HG03175 (cell line): ENCODE measurements at regions not wholly inside any gene's neighbourhood (a gene's known extent, or its start where the extent isn't known, plus 50 kb on each side); places are given as distances from the start of the nearest gene placed in this dataset.
"Not testable (repeated sequence)": the region's sequence is repeated elsewhere in the genome, so short reads cannot be mapped to it uniquely, and the experiment has no call there.

Source experiments
- ATAC-seq: cut with Tn5 transposase; IDR thresholded peaks from one replicate; pipeline ENCODE4 v1.9.1; 2021; ENCODE audit warnings: mild to moderate bottlenecking, moderate library complexity; ENCODE audit not compliant: unreplicated experiment

GRCh38 chr5:41995193-41995592, 70.1 kb downstream of the FBXO4 start:
- ATAC-seq: no peak

- ATAC-seq: no peak
These were observed 76.6 kb downstream of the FBXO4 start for GRCh38 chr5:42001673-42002072.

DNA sequence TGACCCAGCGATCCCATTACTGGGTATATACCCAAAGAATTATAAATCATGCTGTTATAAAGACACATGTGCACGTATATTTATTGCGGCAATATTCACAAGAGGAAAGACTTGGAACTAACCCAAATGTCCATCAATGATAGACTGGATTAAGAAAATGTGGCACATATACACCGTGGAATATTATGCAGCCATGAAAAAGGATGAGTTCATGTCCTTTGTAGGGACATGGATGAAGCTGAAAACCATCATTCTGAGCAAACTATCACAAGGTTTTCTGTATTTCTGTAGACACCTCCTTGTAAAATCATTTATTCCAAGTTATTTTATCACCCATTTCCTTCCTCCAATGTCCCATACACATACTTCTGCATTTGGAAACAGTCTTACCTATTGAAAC, 78.8 kb downstream of the FBXO4 start:
- not testable (repeated sequence) for ATAC-seq

- peak; percentile 82 for ATAC-seq
These were observed 80.6 kb downstream of the FBXO4 start for GRCh38 chr5:42005561-42006153.

DNA sequence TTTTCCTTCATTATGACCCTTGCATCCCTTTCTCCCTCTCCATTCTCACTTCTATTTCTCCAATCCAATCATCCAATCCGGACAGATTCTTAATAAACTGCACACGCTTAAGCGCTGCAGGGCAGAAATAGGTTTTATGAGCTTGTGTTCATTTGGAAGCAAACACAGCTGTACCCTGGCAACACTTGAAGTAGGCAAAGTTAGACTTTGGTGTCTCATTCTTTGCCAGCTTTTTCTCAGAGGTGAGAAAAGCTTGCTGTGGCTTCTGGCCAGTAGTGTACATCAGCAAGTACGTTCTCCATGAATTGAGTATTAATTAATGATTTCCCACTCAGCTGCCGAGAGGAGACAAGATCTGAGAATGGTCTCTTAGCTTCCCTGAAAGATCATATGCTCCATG, 88.5 kb downstream of the FBXO4 start:
- no peak for ATAC-seq

DNA sequence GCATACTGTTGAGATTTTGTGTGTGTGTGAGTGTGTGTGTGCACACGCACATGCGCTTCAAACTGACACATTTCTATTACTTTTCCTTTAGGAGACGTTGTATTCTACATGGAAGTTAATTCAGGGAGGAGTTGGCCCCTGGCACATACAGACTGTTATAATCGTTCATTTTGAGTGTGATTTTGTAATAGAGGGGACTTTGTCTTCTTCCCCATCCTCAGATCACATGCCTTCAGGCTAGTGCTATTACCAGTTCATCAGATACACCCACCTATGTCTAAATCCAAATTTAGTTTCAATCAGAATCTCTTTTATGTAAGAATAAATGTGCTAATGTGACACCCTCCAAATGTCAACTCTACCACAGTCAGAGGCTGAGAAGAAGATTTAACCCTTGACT, 90.2 kb downstream of the FBXO4 start:
- no peak for ATAC-seq

DNA sequence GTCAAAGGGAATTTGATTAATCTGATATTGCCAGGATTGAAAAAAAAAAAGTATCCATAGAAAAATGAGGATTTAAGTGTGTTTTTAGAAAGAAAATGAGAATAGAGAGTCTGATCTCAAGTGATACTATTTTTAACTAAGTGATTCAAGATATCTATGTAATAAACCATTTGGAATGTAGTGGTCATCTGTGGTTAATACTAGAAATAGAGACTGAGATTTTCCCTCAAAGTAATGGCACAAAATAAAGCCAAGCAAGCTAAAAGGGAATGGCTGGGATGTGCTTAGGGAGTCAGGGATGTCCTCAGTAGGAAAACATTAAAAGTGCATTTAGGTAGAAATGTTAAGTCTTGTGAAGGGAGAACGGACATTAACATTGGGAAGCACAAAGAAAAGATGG, 90.6 kb downstream of the FBXO4 start:
- ATAC-seq: no peak

DNA sequence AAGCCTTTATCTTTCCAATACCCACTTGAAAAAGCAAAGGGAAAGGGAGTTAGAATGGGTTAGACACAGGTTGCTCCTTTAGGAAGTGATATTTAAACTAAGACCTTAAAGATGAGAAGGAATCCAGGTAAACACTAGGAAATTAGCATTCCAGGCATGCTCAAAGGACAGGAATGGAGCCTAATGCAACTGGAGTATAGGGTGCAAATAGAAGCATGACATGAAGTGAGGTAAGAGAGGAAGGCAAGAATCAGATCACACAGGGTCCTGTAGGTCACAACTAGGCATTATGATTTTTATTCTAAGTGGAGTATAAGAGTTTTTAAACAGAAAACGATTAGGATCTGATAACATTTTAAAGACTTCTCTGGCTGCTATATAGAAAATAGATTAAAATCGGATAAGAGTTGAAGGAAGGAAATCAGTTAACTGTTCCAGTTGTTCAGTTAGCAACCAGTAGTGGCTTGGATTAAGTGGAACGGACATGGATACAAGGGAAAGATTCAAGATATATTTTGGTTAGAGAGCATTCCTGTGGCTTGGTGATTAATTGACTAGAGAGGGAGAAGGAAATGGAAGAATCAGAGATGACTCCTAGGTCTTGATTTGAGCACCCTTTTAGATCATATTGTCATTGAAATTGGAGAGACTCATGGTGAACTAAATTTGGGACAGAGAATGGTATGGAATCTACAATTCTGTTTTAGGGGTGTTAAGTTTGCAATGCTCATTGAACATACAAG, 95.9 kb downstream of the FBXO4 start:
- ATAC-seq: no peak

DNA sequence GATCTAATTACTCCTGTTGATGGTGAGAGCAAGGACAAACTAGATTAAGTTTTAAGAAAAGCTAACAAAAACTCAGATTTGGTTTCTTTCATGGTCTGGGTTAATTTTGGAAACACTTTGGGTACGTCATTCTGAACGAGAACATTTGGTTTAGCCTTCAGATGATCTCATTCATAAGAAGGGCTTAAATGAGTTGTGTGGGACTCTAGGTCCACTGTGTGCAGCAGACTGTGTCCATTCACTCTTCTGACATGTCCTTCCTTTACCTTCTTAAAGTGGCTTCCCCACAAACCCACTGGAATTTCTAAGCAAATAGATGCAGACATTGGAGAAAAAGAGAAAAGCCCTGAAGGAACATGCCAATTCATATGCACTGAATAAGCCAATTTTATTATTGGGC, 96.8 kb downstream of the FBXO4 start:
- ATAC-seq: no peak

GRCh38 chr5:42022383-42022972, 97.4 kb downstream of the FBXO4 start:
- ATAC-seq: no peak

DNA sequence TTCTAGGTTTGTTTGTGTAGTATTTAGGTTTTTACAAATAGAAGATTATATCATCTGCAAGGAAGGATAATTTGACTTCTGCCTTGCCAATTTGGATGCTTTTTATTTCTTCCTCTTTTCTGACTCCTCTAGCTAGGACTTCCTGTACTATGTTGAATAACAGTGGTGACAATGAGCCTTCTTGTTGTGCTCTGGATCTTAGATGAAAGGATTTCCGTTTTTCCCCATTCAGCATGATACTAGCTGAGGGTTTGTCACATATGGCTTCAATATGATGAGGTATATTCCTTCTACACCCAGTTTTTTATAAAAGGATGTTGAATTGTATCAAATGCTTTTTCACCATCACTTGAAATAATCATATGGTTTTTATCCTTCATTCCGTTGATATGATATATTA, 101.4 kb downstream of the FBXO4 start:
- no peak for ATAC-seq

DNA sequence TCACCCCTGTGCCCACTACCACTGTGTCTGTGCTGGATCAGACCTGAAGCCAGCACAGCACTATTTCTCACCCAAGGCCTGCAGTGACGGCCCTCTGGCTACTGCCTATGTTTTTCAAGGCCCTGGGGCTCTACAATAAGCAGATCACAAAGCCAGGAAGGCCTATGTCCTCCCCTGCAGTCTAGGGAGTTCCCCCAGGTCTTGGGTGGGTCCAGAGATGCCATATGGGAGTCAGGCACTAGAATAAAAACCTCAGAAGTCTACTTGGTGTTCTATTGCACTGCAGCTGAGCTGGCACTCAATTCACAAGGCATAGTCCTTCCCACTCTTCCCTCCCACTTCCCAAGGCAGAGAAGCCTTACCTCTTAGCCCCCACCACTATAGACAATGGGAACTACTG, 107.1 kb downstream of the FBXO4 start:
- ATAC-seq: no peak

DNA sequence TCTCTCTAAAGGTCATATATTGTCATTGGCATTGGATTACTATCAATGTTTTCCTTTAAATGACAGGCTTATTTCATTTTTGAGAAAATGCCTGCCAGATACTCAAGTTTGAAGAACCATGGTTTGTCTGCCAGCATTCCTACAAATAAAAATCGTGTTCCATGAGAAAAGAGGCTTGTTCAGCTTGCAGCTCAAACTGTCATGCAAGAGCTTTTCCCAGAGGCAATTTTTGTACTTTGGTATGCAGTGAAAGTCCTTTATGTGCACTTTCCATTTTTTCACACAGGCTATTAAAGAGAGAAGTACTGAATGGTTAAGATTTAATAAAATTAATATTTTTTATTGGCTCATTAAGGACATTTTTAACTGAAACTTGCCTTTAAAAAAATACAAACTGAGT, 110.4 kb downstream of the FBXO4 start:
- ATAC-seq: no peak

- ATAC-seq: no peak
These were observed 111.3 kb downstream of the FBXO4 start for GRCh38 chr5:42036379-42036778.

DNA sequence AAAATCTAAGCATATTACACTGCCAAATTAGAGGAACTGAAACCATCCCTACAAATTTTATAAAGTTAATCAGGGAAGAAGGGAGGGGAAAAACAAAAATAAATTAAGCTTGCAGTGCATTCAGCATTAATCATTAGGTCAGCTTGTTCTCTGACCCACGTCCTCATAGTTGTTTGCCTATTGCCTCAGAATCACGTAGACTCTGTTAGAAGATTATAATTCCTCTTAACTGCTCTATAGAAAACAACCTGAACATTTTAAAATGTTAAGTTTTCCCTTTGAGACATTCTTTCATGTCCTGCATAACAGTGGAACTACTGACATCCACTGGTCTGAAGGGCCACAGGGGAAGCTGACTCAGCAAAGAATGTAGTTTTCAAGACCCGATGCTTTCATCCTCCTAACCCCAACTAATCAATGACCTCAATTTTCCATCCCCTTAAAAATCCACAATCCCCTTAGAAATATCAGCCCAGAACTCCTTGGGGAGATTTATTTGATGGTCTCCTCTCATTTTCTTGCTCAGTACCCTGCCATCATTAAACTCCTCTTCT, 112.4 kb downstream of the FBXO4 start:
- ATAC-seq: no peak

DNA sequence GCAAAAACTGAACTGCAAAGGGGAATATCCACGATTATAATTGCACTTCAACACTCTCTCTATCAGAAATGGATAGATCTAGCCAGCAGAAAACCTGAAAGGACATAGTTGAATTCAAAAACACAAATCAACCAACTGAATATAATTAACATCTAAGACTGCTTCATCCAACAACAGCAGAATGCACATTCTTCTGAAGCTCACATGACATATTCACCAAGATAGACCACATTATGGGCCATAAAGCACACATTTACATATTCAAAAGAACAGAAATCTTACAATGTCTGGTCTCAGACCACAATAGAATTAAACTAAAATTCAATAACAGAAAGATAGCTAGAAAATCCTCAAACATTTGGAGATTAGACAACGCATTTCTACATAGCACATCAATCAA, 118.3 kb downstream of the FBXO4 start:
- ATAC-seq: no peak

- peak; percentile 88 for ATAC-seq
These were observed 132.2 kb downstream of the FBXO4 start for GRCh38 chr5:42057254-42057690.

- ATAC-seq: no peak
These were observed 134.2 kb downstream of the FBXO4 start for GRCh38 chr5:42059291-42059690.

DNA sequence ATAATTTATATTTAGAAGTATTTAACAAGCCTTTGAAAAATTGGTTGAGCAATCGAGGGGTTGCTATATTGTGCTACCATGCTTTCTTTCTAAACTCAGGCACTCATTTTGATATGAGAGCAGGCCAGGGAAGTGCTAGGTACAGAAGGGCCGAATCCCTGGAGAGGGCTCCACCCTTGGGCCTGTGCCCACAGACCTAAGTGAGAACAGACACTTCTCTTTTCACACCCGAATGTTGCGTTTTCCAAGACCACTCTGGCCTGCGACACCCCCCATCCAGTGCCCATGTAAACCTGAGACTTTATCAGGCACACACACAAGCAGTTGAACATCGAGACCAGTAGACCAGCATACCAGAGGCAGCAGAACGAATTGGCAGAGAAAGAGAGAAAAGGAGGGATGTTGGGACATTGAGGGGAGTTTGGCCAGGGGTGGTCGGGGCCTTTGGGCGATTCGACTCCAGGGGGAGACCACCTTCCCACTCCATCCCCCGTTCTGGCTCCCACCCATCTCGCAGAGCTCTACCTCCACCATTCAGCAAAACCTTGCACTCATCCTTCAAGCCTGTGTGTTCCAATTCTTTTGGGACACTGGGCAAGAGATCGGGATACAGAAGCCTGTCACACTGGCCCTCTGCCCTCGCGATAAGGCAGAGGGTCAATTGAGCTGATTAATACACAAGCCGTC, 134.8 kb downstream of the FBXO4 start:
- ATAC-seq: no peak

DNA sequence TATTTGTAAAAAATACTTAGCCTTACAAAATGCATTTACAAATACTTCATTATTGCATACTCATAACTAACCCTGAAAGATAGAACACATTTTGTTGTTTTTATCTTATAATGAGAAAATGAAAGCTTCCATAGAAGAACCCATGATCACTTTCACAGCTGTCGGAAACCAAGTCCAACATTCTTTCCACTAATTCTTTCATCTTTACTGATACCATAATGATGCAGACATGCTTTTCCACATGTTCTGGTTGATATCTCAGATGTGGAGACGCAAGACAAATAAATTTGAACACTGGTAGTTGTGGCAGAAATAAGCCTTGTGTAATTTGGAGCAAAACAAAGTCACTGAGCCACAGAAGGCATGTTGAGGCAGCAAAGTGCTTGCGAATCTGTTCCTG, 136.0 kb downstream of the FBXO4 start:
- ATAC-seq: no peak

GRCh38 chr5:42064821-42065220, 139.7 kb downstream of the FBXO4 start:
- ATAC-seq: no peak

- no peak for ATAC-seq
These were observed 141.1 kb downstream of the FBXO4 start for GRCh38 chr5:42066131-42066530.
